ENCODE measurements at regions not wholly inside any gene's neighbourhood (a gene's known extent, or its start where the extent isn't known, plus 50 kb on each side); places are given as distances from the start of the nearest gene placed in this dataset.

DNA sequence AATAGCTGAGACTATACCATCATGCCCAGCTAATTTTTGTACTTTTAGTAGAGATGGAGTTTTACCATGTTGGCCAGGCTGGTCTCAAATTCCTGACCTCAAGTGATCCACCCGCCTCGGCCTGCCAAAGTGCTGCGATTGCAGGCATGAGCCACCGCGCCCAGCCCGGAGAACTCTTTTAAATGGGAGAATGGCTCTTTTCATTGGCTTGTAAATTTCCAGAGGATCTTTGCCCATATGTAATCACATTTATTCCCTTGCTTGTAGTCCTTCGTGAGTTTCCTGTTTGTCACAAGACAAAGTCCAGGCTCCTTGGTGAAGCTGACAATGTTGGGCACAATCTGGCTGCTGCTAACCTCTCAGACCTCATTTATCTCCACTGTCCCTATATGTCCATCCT, 135.1 kb downstream of the CEP57L1 start:
- H3K4me3 ChIP-seq (ENCODE audit: low read length), result no peak overlapping the region
- no peak for DNase-seq (ENCODE audit: low read depth)
- TF ChIP-seq, protein P1, sequence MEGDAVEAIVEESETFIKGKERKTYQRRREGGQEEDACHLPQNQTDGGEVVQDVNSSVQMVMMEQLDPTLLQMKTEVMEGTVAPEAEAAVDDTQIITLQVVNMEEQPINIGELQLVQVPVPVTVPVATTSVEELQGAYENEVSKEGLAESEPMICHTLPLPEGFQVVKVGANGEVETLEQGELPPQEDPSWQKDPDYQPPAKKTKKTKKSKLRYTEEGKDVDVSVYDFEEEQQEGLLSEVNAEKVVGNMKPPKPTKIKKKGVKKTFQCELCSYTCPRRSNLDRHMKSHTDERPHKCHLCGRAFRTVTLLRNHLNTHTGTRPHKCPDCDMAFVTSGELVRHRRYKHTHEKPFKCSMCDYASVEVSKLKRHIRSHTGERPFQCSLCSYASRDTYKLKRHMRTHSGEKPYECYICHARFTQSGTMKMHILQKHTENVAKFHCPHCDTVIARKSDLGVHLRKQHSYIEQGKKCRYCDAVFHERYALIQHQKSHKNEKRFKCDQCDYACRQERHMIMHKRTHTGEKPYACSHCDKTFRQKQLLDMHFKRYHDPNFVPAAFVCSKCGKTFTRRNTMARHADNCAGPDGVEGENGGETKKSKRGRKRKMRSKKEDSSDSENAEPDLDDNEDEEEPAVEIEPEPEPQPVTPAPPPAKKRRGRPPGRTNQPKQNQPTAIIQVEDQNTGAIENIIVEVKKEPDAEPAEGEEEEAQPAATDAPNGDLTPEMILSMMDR (conservative IDR thresholded peaks at IDR 0.05; ENCODE audit: low read length), result no peak

DNA sequence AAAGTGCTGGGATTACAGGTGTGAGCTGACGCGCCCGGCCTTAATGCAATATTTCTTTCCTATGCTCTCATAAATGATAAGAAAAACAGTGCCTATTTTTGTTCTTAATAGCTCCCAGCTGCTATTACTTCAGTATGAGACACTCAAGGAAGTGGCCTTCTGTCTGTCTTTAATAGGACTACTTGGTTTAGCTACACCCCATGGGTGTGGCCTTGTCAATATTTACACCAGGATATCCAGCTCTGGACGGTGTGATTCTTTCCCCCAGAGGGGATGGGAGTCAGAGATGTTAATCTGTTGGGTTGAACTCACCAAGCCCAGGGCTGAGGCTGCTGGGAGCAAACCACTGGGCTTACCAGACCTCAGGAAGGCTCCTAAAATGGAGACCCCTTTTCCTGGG, 134.2 kb downstream of the CEP57L1 start:
- H3K4me3 ChIP-seq (ENCODE audit: low read length), result no peak overlapping the region
- TF ChIP-seq, protein P1 (conservative IDR thresholded peaks at IDR 0.05; ENCODE audit: low read length), result no peak
- no peak for DNase-seq (ENCODE audit: low read depth)

DNA sequence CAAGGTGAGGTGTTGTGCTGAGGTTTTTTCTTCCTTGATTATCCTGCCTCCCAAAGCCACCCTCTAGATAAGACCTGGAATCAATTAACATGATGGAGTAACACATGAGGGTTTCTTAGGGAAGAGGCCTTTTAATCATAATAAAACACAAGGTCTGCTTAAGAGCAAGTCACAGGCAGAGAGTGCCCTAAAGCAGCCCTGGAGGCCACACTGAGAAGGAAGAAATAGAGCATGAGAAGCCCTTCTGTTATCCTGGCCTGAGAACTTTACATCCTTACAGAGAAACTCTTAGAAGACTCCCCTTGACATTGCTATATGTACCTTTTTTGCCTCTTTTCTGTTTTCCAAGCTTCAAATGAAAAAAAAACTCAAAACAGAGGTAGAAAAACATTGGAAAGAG, 132.3 kb downstream of the CEP57L1 start:
- H3K4me3 ChIP-seq (ENCODE audit: low read length), result no peak overlapping the region
- DNase-seq (ENCODE audit: low read depth), result no peak

DNA sequence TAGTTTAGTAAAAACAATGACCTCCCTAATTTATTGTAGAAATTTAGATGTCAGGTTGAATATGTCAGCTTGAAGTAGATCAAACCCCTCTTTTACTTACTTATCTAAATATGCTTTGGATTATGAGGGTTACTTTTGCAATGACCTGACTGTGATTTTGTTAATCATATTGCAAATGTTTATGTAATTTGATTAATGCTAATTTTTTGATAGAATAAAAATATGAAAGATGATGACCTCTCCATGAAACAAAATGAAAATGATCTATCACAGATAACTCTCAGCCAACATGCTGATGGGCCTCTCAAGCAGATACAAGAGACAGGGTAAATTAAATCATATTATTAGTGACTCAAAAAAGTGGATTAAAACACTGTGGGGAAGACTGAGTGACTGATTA, 131.0 kb downstream of the CEP57L1 start:
- TF ChIP-seq, protein P1 (conservative IDR thresholded peaks at IDR 0.05; ENCODE audit: low read length), result no peak
- no peak overlapping the region for H3K4me3 ChIP-seq (ENCODE audit: low read length)
- DNase-seq (ENCODE audit: low read depth), result no peak

More for the DNA sequence above, 132.3 kb downstream of the CEP57L1 start:
- TF ChIP-seq, protein P1 (conservative IDR thresholded peaks at IDR 0.05; ENCODE audit: low read length), result no peak

DNA sequence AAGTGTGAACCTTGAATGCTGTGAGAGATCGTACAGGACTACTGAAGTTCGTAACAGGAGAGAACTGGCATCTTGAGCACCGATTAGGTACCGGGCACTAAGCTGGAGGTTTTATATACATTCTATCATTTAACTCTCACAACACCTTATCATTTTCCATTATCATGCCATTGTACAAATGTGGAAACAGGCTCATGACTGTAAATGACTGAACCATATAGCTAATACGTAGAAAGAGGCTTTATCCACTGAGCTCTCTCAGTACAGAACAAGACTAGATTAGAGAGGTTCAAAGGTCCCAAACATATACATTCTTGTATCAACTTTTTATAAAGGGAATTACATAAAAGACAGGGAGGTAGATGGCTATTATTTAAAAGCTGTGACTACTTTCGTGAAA, 130.6 kb downstream of the CEP57L1 start:
- DNase-seq (ENCODE audit: low read depth), result no peak
- no peak overlapping the region for H3K4me3 ChIP-seq (ENCODE audit: low read length)
- TF ChIP-seq, protein P1 (conservative IDR thresholded peaks at IDR 0.05; ENCODE audit: low read length), result no peak

DNA sequence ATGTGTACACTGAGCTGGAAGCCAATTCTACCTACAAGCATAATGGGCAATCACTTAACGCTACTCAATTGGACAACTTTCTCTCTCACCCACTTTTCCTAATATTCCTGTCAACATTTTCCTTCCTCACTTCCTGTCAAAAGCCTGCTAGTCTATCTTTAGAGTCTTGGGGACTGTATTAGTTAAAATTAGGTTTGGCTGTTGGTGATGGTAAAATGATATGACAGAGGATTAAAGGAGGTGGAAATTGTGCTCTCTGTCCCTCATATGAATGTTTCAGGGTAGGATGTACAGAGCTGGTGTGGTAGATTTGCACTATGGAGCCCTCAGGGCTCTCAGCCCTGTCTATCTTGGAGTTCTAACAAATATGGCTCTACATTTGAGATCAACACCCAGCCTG, 129.7 kb downstream of the CEP57L1 start:
- DNase-seq (ENCODE audit: low read depth), result no peak
- TF ChIP-seq, protein P1 (conservative IDR thresholded peaks at IDR 0.05; ENCODE audit: low read length), result no peak
- H3K4me3 ChIP-seq (ENCODE audit: low read length), result no peak overlapping the region

DNA sequence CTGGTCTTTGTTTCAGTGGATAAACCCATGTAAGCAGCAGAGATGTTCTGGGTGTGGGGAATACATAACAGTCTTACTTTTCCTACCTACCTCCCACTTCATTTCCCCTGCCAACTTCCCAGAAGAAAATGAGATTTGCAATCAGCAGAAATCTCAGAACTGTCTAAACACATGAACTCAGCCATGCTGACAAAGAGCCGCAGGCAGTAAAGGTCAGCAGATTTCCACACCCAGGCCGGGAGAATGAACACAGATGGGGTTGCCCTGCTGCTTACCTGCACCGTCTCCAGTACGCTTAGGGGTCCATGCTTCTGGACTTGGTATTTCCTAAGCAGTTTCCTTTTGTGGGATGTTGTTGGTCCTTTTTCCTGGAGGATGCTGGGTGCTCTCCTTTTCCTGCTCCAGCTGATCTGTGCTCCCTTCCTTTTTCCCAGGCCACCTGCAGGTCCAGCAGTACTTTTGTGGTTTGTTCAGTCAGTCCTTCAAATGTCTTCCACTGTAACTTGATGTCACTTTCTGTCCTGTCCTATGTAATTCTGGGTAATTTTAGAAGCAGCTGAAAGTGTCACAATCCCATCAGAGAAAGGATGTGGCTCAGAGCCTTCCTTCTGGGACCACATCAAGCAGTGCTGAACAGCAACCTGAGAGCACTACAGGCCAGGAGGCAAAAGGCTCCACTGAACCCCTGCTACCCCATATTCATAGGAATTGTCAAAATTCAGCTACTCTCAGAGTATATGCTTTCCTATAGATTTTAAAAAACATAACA, 129.0 kb downstream of the CEP57L1 start:
- no peak overlapping the region for H3K4me3 ChIP-seq (ENCODE audit: low read length)
- TF ChIP-seq, protein P1 (conservative IDR thresholded peaks at IDR 0.05; ENCODE audit: low read length), result no peak
- no peak for DNase-seq (ENCODE audit: low read depth)

All from AG10803 (cell line).